H9 (cell line): ENCODE measurements at regions not wholly inside any gene's neighbourhood (a gene's known extent, or its start where the extent isn't known, plus 50 kb on each side); places are given as distances from the start of the nearest gene placed in this dataset.

Experiments used
- DNase-seq: peaks from one replicate; pipeline ENCODE4 v3.0.0-alpha.2; 2017
- H2AFZ ChIP-seq: one replicate; pipeline ENCODE4 v1.6.1; 2013; ENCODE audit warnings: mild to moderate bottlenecking, low read length, control low read depth, moderate library complexity
- H2AK5ac ChIP-seq: 2 replicates; pipeline ENCODE4 v1.6.1; 2013; ENCODE audit warnings: low read length, control low read depth, mixed read lengths; ENCODE audit not compliant: insufficient read length
- H2BK120ac ChIP-seq: one replicate; pipeline ENCODE4 v1.6.1; 2013; ENCODE audit warnings: low read depth, mild to moderate bottlenecking, low read length, control low read depth, inconsistent platforms; ENCODE audit not compliant: poor library complexity, severe bottlenecking
- H2BK12ac ChIP-seq: 2 replicates; pipeline ENCODE4 v1.6.1; 2013; ENCODE audit warnings: low read length, control low read depth, mixed read lengths, low read depth; ENCODE audit not compliant: insufficient read length
- H2BK15ac ChIP-seq: 2 replicates; pipeline ENCODE4 v1.6.1; 2013; ENCODE audit warnings: low read depth, low read length, control low read depth
- H2BK20ac ChIP-seq: one replicate; pipeline ENCODE4 v1.6.1; 2013; ENCODE audit warnings: low read depth, mild to moderate bottlenecking, low read length, control low read depth, inconsistent platforms; ENCODE audit not compliant: poor library complexity, severe bottlenecking
- H2BK5ac ChIP-seq: 2 replicates; pipeline ENCODE4 v1.6.1; 2013; ENCODE audit warnings: low read length, control low read depth, mixed read lengths; ENCODE audit not compliant: insufficient read length
- H3K14ac ChIP-seq: 2 replicates; pipeline ENCODE4 v1.6.1; 2013; ENCODE audit warnings: low read length, control low read depth; ENCODE audit not compliant: insufficient read depth
- H3K18ac ChIP-seq: 2 replicates; pipeline ENCODE4 v1.6.1; 2013; ENCODE audit warnings: low read depth, mild to moderate bottlenecking, mixed read lengths, low read length, control low read depth; ENCODE audit not compliant: insufficient read length
- H3K23ac ChIP-seq: 2 replicates; pipeline ENCODE4 v1.6.1; 2013; ENCODE audit warnings: low read length, control low read depth, mixed read lengths, low read depth; ENCODE audit not compliant: insufficient read length
- H3K23me2 ChIP-seq: 2 replicates; pipeline ENCODE4 v1.6.1; 2013; ENCODE audit warnings: low read depth, mild to moderate bottlenecking, mixed read lengths, low read length, control low read depth; ENCODE audit not compliant: insufficient read length, poor library complexity, severe bottlenecking
- H3K27ac ChIP-seq: 2 replicates; pipeline ENCODE4 v1.5.1; 2013; ENCODE audit warnings: low read length, control low read depth, mixed read lengths, low read depth; ENCODE audit not compliant: insufficient read length
- H3K27me3 ChIP-seq: 2 replicates; pipeline ENCODE4 v1.6.1; 2013; ENCODE audit warnings: low read length, control low read depth, inconsistent platforms; ENCODE audit not compliant: insufficient read depth
- H3K4ac ChIP-seq: 2 replicates; pipeline ENCODE4 v1.6.1; 2013; ENCODE audit warnings: low read depth, mild to moderate bottlenecking, control low read depth, inconsistent platforms, low read length, moderate library complexity
- H3K4me1 ChIP-seq: 2 replicates; pipeline ENCODE4 v1.6.1; 2013; ENCODE audit warnings: low read length, control low read depth, inconsistent platforms; ENCODE audit not compliant: insufficient read depth
- H3K4me2 ChIP-seq: 2 replicates; pipeline ENCODE4 v1.6.1; 2013; ENCODE audit warnings: low read length, control low read depth, mixed read lengths; ENCODE audit not compliant: insufficient read length, insufficient read depth
- H3K56ac ChIP-seq: 2 replicates; pipeline ENCODE4 v1.6.1; 2013; ENCODE audit warnings: low read depth, mild to moderate bottlenecking, mixed read lengths, low read length, control low read depth; ENCODE audit not compliant: insufficient read length
- H3K79me1 ChIP-seq: 2 replicates; pipeline ENCODE4 v1.6.1; 2013; ENCODE audit warnings: low read depth, mild to moderate bottlenecking, moderate library complexity, low read length, control low read depth, inconsistent platforms; ENCODE audit not compliant: insufficient read depth, poor library complexity, severe bottlenecking
- H3K79me2 ChIP-seq: 2 replicates; pipeline ENCODE4 v1.6.1; 2013; ENCODE audit warnings: low read length, control low read depth, inconsistent platforms; ENCODE audit not compliant: insufficient read depth
- H3K9ac ChIP-seq: 2 replicates; pipeline ENCODE4 v1.6.1; 2013; ENCODE audit warnings: low read length, control low read depth, mixed read lengths; ENCODE audit not compliant: insufficient read length; ENCODE audit errors: extremely low read depth
- H3K9me3 ChIP-seq: one replicate; pipeline ENCODE4 v1.6.1; 2013; ENCODE audit warnings: low read depth, low read length, inconsistent platforms; ENCODE audit not compliant: control insufficient read depth
- H3T11ph ChIP-seq: one replicate; pipeline ENCODE4 v1.6.1; 2013; ENCODE audit warnings: mild to moderate bottlenecking, low read length, control low read depth, inconsistent platforms
- H4K20me1 ChIP-seq: one replicate; pipeline ENCODE4 v1.6.1; 2013; ENCODE audit not compliant: control insufficient read depth, insufficient read length, insufficient read depth
- H4K5ac ChIP-seq: 2 replicates; pipeline ENCODE4 v1.6.1; 2013; ENCODE audit warnings: low read depth, mild to moderate bottlenecking, mixed read lengths, low read length, control low read depth; ENCODE audit not compliant: insufficient read length
- H4K8ac ChIP-seq: replicated peaks from 2 replicates; pipeline ENCODE4 v1.6.1; 2013; ENCODE audit warnings: low read length, control low read depth, mixed read lengths, low read depth; ENCODE audit not compliant: insufficient read length
- H4K91ac ChIP-seq: 2 replicates; pipeline ENCODE4 v1.6.1; 2013; ENCODE audit warnings: low read depth, mild to moderate bottlenecking, moderate library complexity, mixed read lengths, low read length, control low read depth; ENCODE audit not compliant: insufficient read length
- H3K27ac Mint-ChIP-seq, 3 experiments: 2 replicates in 2 of 3; 3 replicates in 1 of 3; pipeline ENCODE4 v1.8.0; 2020 to 2021; ENCODE audit warnings: mixed read lengths in 3 of 3, mild to moderate bottlenecking in 1 of 3, moderate library complexity in 1 of 3
- H3K27me3 Mint-ChIP-seq: 2 replicates; pipeline ENCODE4 v1.8.0; 2021; ENCODE audit warnings: low read depth, mild to moderate bottlenecking, moderate library complexity, mixed read lengths
- H3K36me3 Mint-ChIP-seq, 3 experiments: 2 replicates in 2 of 3; 3 replicates in 1 of 3; pipeline ENCODE4 v1.8.0; 2020 to 2021; ENCODE audit warnings: low read depth in 3 of 3, mixed read lengths in 3 of 3; ENCODE audit not compliant: insufficient read depth in 1 of 3
- H3K4me1 Mint-ChIP-seq, 2 experiments: 2 replicates each; pipeline ENCODE4 v1.8.0; 2020; ENCODE audit warnings: mixed read lengths in 2 of 2
- H3K4me3 Mint-ChIP-seq, 2 experiments: 2 replicates in 1 of 2; 3 replicates in 1 of 2; pipeline ENCODE4 v1.8.0; 2020 to 2021; ENCODE audit warnings: mild to moderate bottlenecking in 2 of 2, mixed read lengths in 2 of 2, moderate library complexity in 1 of 2
- H3K9me3 Mint-ChIP-seq, 2 experiments: 2 replicates in 1 of 2; 3 replicates in 1 of 2; pipeline ENCODE4 v1.8.0; 2020; ENCODE audit warnings: mild to moderate bottlenecking in 2 of 2, mixed read lengths in 2 of 2, moderate library complexity in 1 of 2
- CTCF ChIP-seq: fragments of 200-600 bp; sonication (generic); conservative IDR thresholded peaks from 3 replicates; pipeline ENCODE4 v1.8.0; 2021; ENCODE audit warnings: antibody characterized with exemption, mild to moderate bottlenecking
- WGBS: extraction: QIAGEN DNeasy Blood & Tissue Kit; methylation state at CpG from one replicate; pipeline ENCODE4 v1.1.7; 2013; ENCODE audit warnings: missing lambda C conversion rate, low lambda C conversion rate, mixed read lengths; ENCODE audit not compliant: insufficient read length; ENCODE audit errors: extremely low coverage; 5-methylcytosine and 5-hydroxymethylcytosine counted together

GRCh38 chr15:39031596-39031995 lies 467.0 kb upstream of the RASGRP1 start:
- Mint-ChIP-seq H3K9me3 (peaks cover 0 to 3% of the 10 kb centered on the region in 2 experiments; a peak in 1 of 5 replicates), H3K27ac (no peak overlapping the region), H3K36me3 (peaks cover 0 to 2% (median 0%) of the 10 kb centered on the region in 3 experiments; a peak in 1 of 7 replicates), H3K4me1 (peaks cover 0 to 4% of the 10 kb centered on the region in 2 experiments; a peak in 1 of 4 replicates), H3K27me3 (peaks cover 3% of the 10 kb centered on the region; the same call in 1 of the 2 replicates), H3K4me3 (no peak overlapping the region)
- no peaks in the 10 kb centered on the region for H3K27me3 ChIP-seq
- WGBS = no CpG with 5 or more reads among the region's 4 CpGs
- no peak overlapping the region for H3K23ac ChIP-seq
- no peak overlapping the region for H2BK5ac ChIP-seq
- no peak overlapping the region for H4K91ac ChIP-seq
- no peak overlapping the region for H2BK120ac ChIP-seq
- H3K56ac ChIP-seq = no peak overlapping the region
- TF ChIP-seq CTCF = no peak
- H2BK12ac ChIP-seq = no peak overlapping the region
- H3K4me1 ChIP-seq = no peaks in the 10 kb centered on the region
- H2BK20ac ChIP-seq = no peak overlapping the region
- no peak overlapping the region for H4K8ac ChIP-seq
- H3K9me3 ChIP-seq = no peaks in the 10 kb centered on the region
- H3K4me2 ChIP-seq = no peak overlapping the region
- no peaks in the 10 kb centered on the region for H3K79me2 ChIP-seq
- no peak overlapping the region for H3T11ph ChIP-seq
- no peaks in the 10 kb centered on the region for H4K20me1 ChIP-seq
- H2AFZ ChIP-seq = no peak overlapping the region
- no peaks in the 10 kb centered on the region for H3K79me1 ChIP-seq
- no peak overlapping the region for H3K27ac ChIP-seq
- H2BK15ac ChIP-seq = no peak overlapping the region
- no peak overlapping the region for H2AK5ac ChIP-seq
- no peak overlapping the region for H4K5ac ChIP-seq
- H3K4ac ChIP-seq = no peak overlapping the region
- H3K18ac ChIP-seq = no peak overlapping the region
- no peaks in the 10 kb centered on the region for H3K23me2 ChIP-seq
- DNase-seq = no peak
- no peak overlapping the region for H3K14ac ChIP-seq
- H3K9ac ChIP-seq = no peak overlapping the region
